HEK293 (cell line): ENCODE measurements at regions not wholly inside any gene's neighbourhood (a gene's known extent, or its start where the extent isn't known, plus 50 kb on each side); places are given as distances from the start of the nearest gene placed in this dataset.
A peak's percentile ranks its signal among the peaks of the same experiment; 100 is the strongest.

Experiments used
- GLIS1 ChIP-seq: fragments of 450-650 bp; formaldehyde crosslinking; IDR thresholded peaks from 2 replicates; pipeline ENCODE4 v1.5.1; 2016; ENCODE audit warnings: missing biosample characterization, missing genetic modification characterization
- HOXC10 ChIP-seq: sonication (generic); formaldehyde crosslinking; IDR thresholded peaks from 2 replicates; pipeline ENCODE4 v1.8.1; 2023; ENCODE audit warnings: mild to moderate bottlenecking, missing genetic modification reagents
- HOXD13 ChIP-seq: sonication (generic); formaldehyde crosslinking; IDR thresholded peaks from 2 replicates; pipeline ENCODE4 v1.8.0; 2022; ENCODE audit warnings: missing genetic modification reagents, borderline replicate concordance
- KLF8 ChIP-seq: fragments of 450-650 bp; formaldehyde crosslinking; IDR thresholded peaks from 2 replicates; pipeline ENCODE4 v1.5.1; 2016; ENCODE audit warnings: missing biosample characterization, missing genetic modification characterization
- KLF9 ChIP-seq: fragments of 450-650 bp; formaldehyde crosslinking; IDR thresholded peaks from 2 replicates; pipeline ENCODE4 v1.5.1; 2016; ENCODE audit warnings: missing biosample characterization, missing genetic modification characterization, low read depth
- MZF1 ChIP-seq: fragments of 450-650 bp; formaldehyde crosslinking; IDR thresholded peaks from 2 replicates; pipeline ENCODE4 v1.5.1; 2017; ENCODE audit warnings: missing biosample characterization, missing genetic modification characterization, borderline replicate concordance
- ZFHX2 ChIP-seq: fragments of 450-650 bp; formaldehyde crosslinking; conservative IDR thresholded peaks from 2 replicates; pipeline ENCODE4 v1.5.1; 2016; ENCODE audit warnings: missing biosample characterization, missing genetic modification characterization
- ZNF112 ChIP-seq: fragments of 450-650 bp; formaldehyde crosslinking; IDR thresholded peaks from 2 replicates; pipeline ENCODE4 v1.5.0; 2017; ENCODE audit warnings: missing biosample characterization, missing genetic modification characterization
- ZNF174 ChIP-seq: fragments of 450-650 bp; formaldehyde crosslinking; IDR thresholded peaks from 2 replicates; pipeline ENCODE4 v1.5.0; 2017; ENCODE audit warnings: missing biosample characterization, mild to moderate bottlenecking, missing genetic modification characterization
- ZNF214 ChIP-seq: fragments of 450-650 bp; formaldehyde crosslinking; IDR thresholded peaks from 2 replicates; pipeline ENCODE4 v1.5.1; 2017; ENCODE audit warnings: missing biosample characterization, mild to moderate bottlenecking, missing genetic modification characterization, borderline replicate concordance
- ZNF223 ChIP-seq: fragments of 450-650 bp; formaldehyde crosslinking; IDR thresholded peaks from 2 replicates; pipeline ENCODE4 v1.5.1; 2016; ENCODE audit warnings: missing biosample characterization, missing genetic modification characterization
- ZNF239 ChIP-seq: fragments of 450-650 bp; formaldehyde crosslinking; IDR thresholded peaks from 2 replicates; pipeline ENCODE4 v1.5.1; 2016; ENCODE audit warnings: missing biosample characterization, missing genetic modification characterization
- ZNF248 ChIP-seq: fragments of 450-650 bp; formaldehyde crosslinking; IDR thresholded peaks from 2 replicates; pipeline ENCODE4 v1.5.1; 2017; ENCODE audit warnings: missing biosample characterization, missing genetic modification characterization
- ZNF266 ChIP-seq: fragments of 450-650 bp; formaldehyde crosslinking; IDR thresholded peaks from 2 replicates; pipeline ENCODE4 v1.5.1; 2016; ENCODE audit warnings: missing biosample characterization, missing genetic modification characterization, low read depth
- ZNF335 ChIP-seq: fragments of 450-650 bp; formaldehyde crosslinking; conservative IDR thresholded peaks from 2 replicates; pipeline ENCODE4 v1.5.1; 2016; ENCODE audit warnings: missing biosample characterization, missing genetic modification characterization
- ZNF366 ChIP-seq: fragments of 450-650 bp; formaldehyde crosslinking; conservative IDR thresholded peaks from 2 replicates; pipeline ENCODE4 v1.5.1; 2016; ENCODE audit warnings: missing biosample characterization, missing genetic modification characterization
- ZNF544 ChIP-seq: fragments of 450-650 bp; formaldehyde crosslinking; IDR thresholded peaks from 2 replicates; pipeline ENCODE4 v1.5.0; 2017; ENCODE audit warnings: missing biosample characterization, missing genetic modification characterization
- ZNF571 ChIP-seq: fragments of 450-650 bp; formaldehyde crosslinking; IDR thresholded peaks from 2 replicates; pipeline ENCODE4 v1.5.0; 2017; ENCODE audit warnings: missing biosample characterization, missing genetic modification characterization
- ZNF596 ChIP-seq: fragments of 450-650 bp; IDR thresholded peaks from 2 replicates; pipeline ENCODE4 v1.5.0; 2018; ENCODE audit warnings: missing biosample characterization, mild to moderate bottlenecking, missing genetic modification characterization, moderate library complexity
- ZNF610 ChIP-seq: fragments of 450-650 bp; formaldehyde crosslinking; IDR thresholded peaks from 2 replicates; pipeline ENCODE4 v1.5.1; 2016; ENCODE audit warnings: missing biosample characterization, missing genetic modification characterization, borderline replicate concordance
- ZNF629 ChIP-seq: fragments of 450-650 bp; formaldehyde crosslinking; IDR thresholded peaks from 2 replicates; pipeline ENCODE4 v1.5.1; 2017; ENCODE audit warnings: missing biosample characterization, missing genetic modification characterization
- ZNF654 ChIP-seq: fragments of 450-650 bp; formaldehyde crosslinking; IDR thresholded peaks from 2 replicates; pipeline ENCODE4 v1.5.1; 2016; ENCODE audit warnings: low read depth, missing biosample characterization, missing genetic modification characterization
- ZNF768 ChIP-seq: fragments of 450-650 bp; formaldehyde crosslinking; IDR thresholded peaks from 2 replicates; pipeline ENCODE4 v1.5.1; 2018; ENCODE audit warnings: missing biosample characterization, mild to moderate bottlenecking, missing genetic modification characterization
- ZSCAN23 ChIP-seq: fragments of 450-650 bp; formaldehyde crosslinking; IDR thresholded peaks from 2 replicates; pipeline ENCODE4 v1.5.1; 2016; ENCODE audit warnings: missing biosample characterization, missing genetic modification characterization
- TF ChIP-seq, protein P1 (sequence below): fragments of 450-650 bp; formaldehyde crosslinking; IDR thresholded peaks from 2 replicates; pipeline ENCODE4 v1.5.1; 2016; ENCODE audit warnings: missing biosample characterization, missing genetic modification characterization
- TF ChIP-seq, protein P2 (sequence below): fragments of 450-650 bp; formaldehyde crosslinking; IDR thresholded peaks from 2 replicates; pipeline ENCODE4 v1.5.1; 2016; ENCODE audit warnings: missing biosample characterization, missing genetic modification characterization
- TF ChIP-seq, protein P3 (sequence below): fragments of 450-650 bp; formaldehyde crosslinking; IDR thresholded peaks from 2 replicates; pipeline ENCODE4 v1.5.1; 2016; ENCODE audit warnings: missing biosample characterization, missing genetic modification characterization
- TF ChIP-seq, protein P4 (sequence below): fragments of 450-650 bp; formaldehyde crosslinking; IDR thresholded peaks from 2 replicates; pipeline ENCODE4 v1.5.1; 2016; ENCODE audit warnings: missing biosample characterization, missing genetic modification characterization
- TF ChIP-seq, protein P5 (sequence below): fragments of 450-650 bp; formaldehyde crosslinking; IDR thresholded peaks from 2 replicates; pipeline ENCODE4 v1.5.1; 2017; ENCODE audit warnings: missing biosample characterization, missing genetic modification characterization

DNA sequence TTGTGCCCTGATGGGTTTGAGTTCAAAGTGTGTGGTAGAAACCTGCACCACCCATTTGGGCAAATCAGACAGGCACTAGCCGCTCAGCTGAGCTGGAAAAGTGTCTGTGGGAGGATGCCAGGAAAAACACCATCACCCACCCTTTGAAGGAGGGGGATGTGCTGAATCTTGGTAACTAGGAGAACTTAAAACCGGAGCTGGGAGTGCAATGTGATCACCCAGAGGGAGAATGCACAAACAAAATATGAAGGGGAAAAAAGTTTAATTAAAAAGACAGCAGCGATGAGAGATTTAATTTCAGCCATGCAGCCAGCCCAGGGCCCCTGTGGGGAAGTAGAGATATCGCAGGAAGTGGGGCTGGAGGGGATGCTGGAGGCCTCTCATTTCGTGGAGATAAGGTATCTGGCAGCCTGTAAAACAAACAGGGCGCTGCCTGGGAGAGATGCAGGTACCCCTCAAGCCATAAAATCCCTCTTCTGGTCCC lies 86.8 kb upstream of the BCAR3 start (continued):
- TF ChIP-seq ZNF112 (tag by site-specific recombination), result no peak
- peak; percentile 91 for TF ChIP-seq ZNF223 (tag by site-specific recombination)
- TF ChIP-seq ZNF544 (tag by site-specific recombination), result no peak
- TF ChIP-seq KLF9 (tag by site-specific recombination), result no peak
- no peak for TF ChIP-seq ZNF768 (tag by site-specific recombination)
- no peak for TF ChIP-seq KLF8 (tag by site-specific recombination)
- TF ChIP-seq, protein P1, sequence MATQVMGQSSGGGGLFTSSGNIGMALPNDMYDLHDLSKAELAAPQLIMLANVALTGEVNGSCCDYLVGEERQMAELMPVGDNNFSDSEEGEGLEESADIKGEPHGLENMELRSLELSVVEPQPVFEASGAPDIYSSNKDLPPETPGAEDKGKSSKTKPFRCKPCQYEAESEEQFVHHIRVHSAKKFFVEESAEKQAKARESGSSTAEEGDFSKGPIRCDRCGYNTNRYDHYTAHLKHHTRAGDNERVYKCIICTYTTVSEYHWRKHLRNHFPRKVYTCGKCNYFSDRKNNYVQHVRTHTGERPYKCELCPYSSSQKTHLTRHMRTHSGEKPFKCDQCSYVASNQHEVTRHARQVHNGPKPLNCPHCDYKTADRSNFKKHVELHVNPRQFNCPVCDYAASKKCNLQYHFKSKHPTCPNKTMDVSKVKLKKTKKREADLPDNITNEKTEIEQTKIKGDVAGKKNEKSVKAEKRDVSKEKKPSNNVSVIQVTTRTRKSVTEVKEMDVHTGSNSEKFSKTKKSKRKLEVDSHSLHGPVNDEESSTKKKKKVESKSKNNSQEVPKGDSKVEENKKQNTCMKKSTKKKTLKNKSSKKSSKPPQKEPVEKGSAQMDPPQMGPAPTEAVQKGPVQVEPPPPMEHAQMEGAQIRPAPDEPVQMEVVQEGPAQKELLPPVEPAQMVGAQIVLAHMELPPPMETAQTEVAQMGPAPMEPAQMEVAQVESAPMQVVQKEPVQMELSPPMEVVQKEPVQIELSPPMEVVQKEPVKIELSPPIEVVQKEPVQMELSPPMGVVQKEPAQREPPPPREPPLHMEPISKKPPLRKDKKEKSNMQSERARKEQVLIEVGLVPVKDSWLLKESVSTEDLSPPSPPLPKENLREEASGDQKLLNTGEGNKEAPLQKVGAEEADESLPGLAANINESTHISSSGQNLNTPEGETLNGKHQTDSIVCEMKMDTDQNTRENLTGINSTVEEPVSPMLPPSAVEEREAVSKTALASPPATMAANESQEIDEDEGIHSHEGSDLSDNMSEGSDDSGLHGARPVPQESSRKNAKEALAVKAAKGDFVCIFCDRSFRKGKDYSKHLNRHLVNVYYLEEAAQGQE (tag by site-specific recombination), result no peak
- TF ChIP-seq ZNF596 (tag by site-specific recombination), result no peak; the same call in 1 of the 2 replicates
- TF ChIP-seq ZNF629 (tag by site-specific recombination), result peak; percentile 32; the same call in 1 of the 2 replicates
- TF ChIP-seq ZSCAN23 (tag by site-specific recombination), result no peak
- TF ChIP-seq, protein P2, sequence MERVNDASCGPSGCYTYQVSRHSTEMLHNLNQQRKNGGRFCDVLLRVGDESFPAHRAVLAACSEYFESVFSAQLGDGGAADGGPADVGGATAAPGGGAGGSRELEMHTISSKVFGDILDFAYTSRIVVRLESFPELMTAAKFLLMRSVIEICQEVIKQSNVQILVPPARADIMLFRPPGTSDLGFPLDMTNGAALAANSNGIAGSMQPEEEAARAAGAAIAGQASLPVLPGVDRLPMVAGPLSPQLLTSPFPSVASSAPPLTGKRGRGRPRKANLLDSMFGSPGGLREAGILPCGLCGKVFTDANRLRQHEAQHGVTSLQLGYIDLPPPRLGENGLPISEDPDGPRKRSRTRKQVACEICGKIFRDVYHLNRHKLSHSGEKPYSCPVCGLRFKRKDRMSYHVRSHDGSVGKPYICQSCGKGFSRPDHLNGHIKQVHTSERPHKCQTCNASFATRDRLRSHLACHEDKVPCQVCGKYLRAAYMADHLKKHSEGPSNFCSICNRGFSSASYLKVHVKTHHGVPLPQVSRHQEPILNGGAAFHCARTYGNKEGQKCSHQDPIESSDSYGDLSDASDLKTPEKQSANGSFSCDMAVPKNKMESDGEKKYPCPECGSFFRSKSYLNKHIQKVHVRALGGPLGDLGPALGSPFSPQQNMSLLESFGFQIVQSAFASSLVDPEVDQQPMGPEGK (tag by site-specific recombination), result no peak
- TF ChIP-seq, protein P3, sequence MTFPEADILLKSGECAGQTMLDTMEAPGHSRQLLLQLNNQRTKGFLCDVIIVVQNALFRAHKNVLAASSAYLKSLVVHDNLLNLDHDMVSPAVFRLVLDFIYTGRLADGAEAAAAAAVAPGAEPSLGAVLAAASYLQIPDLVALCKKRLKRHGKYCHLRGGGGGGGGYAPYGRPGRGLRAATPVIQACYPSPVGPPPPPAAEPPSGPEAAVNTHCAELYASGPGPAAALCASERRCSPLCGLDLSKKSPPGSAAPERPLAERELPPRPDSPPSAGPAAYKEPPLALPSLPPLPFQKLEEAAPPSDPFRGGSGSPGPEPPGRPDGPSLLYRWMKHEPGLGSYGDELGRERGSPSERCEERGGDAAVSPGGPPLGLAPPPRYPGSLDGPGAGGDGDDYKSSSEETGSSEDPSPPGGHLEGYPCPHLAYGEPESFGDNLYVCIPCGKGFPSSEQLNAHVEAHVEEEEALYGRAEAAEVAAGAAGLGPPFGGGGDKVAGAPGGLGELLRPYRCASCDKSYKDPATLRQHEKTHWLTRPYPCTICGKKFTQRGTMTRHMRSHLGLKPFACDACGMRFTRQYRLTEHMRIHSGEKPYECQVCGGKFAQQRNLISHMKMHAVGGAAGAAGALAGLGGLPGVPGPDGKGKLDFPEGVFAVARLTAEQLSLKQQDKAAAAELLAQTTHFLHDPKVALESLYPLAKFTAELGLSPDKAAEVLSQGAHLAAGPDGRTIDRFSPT (tag by site-specific recombination), result no peak
- TF ChIP-seq ZNF174 (tag by site-specific recombination), result no peak
- peak; percentile 78 for TF ChIP-seq ZFHX2 (tag by site-specific recombination)
- peak; percentile 59 for TF ChIP-seq ZNF335 (tag by site-specific recombination)
- peak; percentile 93 for TF ChIP-seq GLIS1 (tag by site-specific recombination)
- peak; percentile 79 for TF ChIP-seq MZF1 (tag by site-specific recombination)
- no peak for TF ChIP-seq ZNF248 (tag by site-specific recombination)
- no peak for TF ChIP-seq ZNF366
- no peak for TF ChIP-seq HOXC10 (CRISPR knock-in tag)
- TF ChIP-seq HOXD13 (CRISPR knock-in tag), result no peak
- 0 out of 2 replicates have a peak, but pooled peaks have one; percentile 19 for TF ChIP-seq ZNF610
- TF ChIP-seq, protein P4, sequence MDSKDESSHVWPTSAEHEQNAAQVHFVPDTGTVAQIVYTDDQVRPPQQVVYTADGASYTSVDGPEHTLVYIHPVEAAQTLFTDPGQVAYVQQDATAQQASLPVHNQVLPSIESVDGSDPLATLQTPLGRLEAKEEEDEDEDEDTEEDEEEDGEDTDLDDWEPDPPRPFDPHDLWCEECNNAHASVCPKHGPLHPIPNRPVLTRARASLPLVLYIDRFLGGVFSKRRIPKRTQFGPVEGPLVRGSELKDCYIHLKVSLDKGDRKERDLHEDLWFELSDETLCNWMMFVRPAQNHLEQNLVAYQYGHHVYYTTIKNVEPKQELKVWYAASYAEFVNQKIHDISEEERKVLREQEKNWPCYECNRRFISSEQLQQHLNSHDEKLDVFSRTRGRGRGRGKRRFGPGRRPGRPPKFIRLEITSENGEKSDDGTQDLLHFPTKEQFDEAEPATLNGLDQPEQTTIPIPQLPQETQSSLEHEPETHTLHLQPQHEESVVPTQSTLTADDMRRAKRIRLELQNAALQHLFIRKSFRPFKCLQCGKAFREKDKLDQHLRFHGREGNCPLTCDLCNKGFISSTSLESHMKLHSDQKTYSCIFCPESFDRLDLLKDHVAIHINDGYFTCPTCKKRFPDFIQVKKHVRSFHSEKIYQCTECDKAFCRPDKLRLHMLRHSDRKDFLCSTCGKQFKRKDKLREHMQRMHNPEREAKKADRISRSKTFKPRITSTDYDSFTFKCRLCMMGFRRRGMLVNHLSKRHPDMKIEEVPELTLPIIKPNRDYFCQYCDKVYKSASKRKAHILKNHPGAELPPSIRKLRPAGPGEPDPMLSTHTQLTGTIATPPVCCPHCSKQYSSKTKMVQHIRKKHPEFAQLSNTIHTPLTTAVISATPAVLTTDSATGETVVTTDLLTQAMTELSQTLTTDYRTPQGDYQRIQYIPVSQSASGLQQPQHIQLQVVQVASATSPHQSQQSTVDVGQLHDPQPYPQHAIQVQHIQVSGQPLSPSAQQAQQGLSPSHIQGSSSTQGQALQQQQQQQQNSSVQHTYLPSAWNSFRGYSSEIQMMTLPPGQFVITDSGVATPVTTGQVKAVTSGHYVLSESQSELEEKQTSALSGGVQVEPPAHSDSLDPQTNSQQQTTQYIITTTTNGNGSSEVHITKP, result peak; percentile 86
- no peak for TF ChIP-seq ZNF266 (tag by site-specific recombination)
- no peak for TF ChIP-seq ZNF654
- TF ChIP-seq ZNF571, result no peak
- no peak for TF ChIP-seq ZNF214 (tag by site-specific recombination)
- TF ChIP-seq, protein P5, sequence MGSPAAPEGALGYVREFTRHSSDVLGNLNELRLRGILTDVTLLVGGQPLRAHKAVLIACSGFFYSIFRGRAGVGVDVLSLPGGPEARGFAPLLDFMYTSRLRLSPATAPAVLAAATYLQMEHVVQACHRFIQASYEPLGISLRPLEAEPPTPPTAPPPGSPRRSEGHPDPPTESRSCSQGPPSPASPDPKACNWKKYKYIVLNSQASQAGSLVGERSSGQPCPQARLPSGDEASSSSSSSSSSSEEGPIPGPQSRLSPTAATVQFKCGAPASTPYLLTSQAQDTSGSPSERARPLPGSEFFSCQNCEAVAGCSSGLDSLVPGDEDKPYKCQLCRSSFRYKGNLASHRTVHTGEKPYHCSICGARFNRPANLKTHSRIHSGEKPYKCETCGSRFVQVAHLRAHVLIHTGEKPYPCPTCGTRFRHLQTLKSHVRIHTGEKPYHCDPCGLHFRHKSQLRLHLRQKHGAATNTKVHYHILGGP, result no peak
- TF ChIP-seq ZNF239 (tag by site-specific recombination), result no peak
